Left ventricle myocardium superior (tissue), 1 donor: ENCODE measurements at regions not wholly inside any gene's neighbourhood (a gene's known extent, or its start where the extent isn't known, plus 50 kb on each side); places are given as distances from the start of the nearest gene placed in this dataset.

Source experiments
- ATAC-seq: fragments of 200-7000 bp; cut with Tn5 transposase; one replicate; pipeline ENCODE4 v1.9.1; 2020; ENCODE audit warnings: mild to moderate bottlenecking, moderate library complexity
- DNase-seq: peaks from one replicate; pipeline ENCODE4 v3.0.0-alpha.2; 2020
- intact Hi-C: fragments of 100-400 bp; cut with micrococcal nuclease; formaldehyde crosslinking; loops from one replicate; pipeline ENCODE4 v1.11.0; 2022
- donor health status: DM: no; HTN: yes; CAD: no; lungs with severe emphysema.

- no peak for ATAC-seq
- no peak for DNase-seq
- intact Hi-C loops, result no loop called here
Measured at GRCh38 chr17:11086646-11087340, 154.2 kb upstream of the SHISA6 start.

- ATAC-seq, result no peak
- intact Hi-C loops, result no loop called here
- no peak for DNase-seq
Measured at GRCh38 chr17:11082559-11082958, 158.5 kb upstream of the SHISA6 start.

- no peak for ATAC-seq
- intact Hi-C loops, result no loop called here
- no peak for DNase-seq
Measured at GRCh38 chr17:11081342-11081741, 159.7 kb upstream of the SHISA6 start.

- intact Hi-C loops, result no loop called here
- ATAC-seq, result no peak
- DNase-seq, result no peak
Measured at GRCh38 chr17:11077673-11078072, 163.3 kb upstream of the SHISA6 start.

GRCh38 chr17:11074451-11074850 lies 166.6 kb upstream of the SHISA6 start:
- intact Hi-C loops, result no loop called here
- ATAC-seq, result no peak
- DNase-seq, result no peak

- intact Hi-C loops, result no loop called here
- ATAC-seq (no peak), DNase-seq (no peak)
Measured at GRCh38 chr17:11056926-11057325, 184.1 kb upstream of the SHISA6 start.

GRCh38 chr17:11053846-11054245 lies 187.2 kb upstream of the SHISA6 start:
- ATAC-seq (no peak), DNase-seq (no peak)
- intact Hi-C loops, result no loop called here

- intact Hi-C loops, result no loop called here
- ATAC-seq, result no peak
- DNase-seq, result no peak
Measured at GRCh38 chr17:11049539-11049938, 191.5 kb upstream of the SHISA6 start.

- intact Hi-C loops, result no loop called here
- DNase-seq (no peak), ATAC-seq (no peak)
Measured at GRCh38 chr17:11047228-11047627, 193.8 kb upstream of the SHISA6 start.

GRCh38 chr17:11039342-11039741 lies 201.5 kb upstream of the PIRT start:
- ATAC-seq, result no peak
- intact Hi-C loops, result no loop called here
- no peak for DNase-seq

- ATAC-seq (no peak), DNase-seq (no peak)
- intact Hi-C loops, result no loop called here
Measured at GRCh38 chr17:11035681-11036080, 197.8 kb upstream of the PIRT start.

GRCh38 chr17:11031787-11032186 lies 193.9 kb upstream of the PIRT start:
- ATAC-seq, result no peak
- intact Hi-C loops, result no loop called here

GRCh38 chr17:11029791-11030190 lies 191.9 kb upstream of the PIRT start:
- DNase-seq, result no peak
- ATAC-seq, result no peak
- intact Hi-C loops, result no loop called here

More at GRCh38 chr17:11031787-11032186, 193.9 kb upstream of the PIRT start:
- no peak for DNase-seq

- DNase-seq (no peak), ATAC-seq (no peak)
- intact Hi-C loops, result no loop called here
Measured at GRCh38 chr17:11028349-11028748, 190.5 kb upstream of the PIRT start.

- no peak for DNase-seq
- no peak for ATAC-seq
- intact Hi-C loops, result no loop called here
Measured at GRCh38 chr17:11026903-11027302, 189.0 kb upstream of the PIRT start.

- ATAC-seq (no peak), DNase-seq (no peak)
- intact Hi-C loops, result no loop called here
Measured at GRCh38 chr17:11023639-11024479, 186.0 kb upstream of the PIRT start.

- ATAC-seq (no peak), DNase-seq (no peak)
- intact Hi-C loops, result no loop called here
Measured at GRCh38 chr17:11006530-11006929, 168.6 kb upstream of the PIRT start.

- intact Hi-C loops, result no loop called here
- ATAC-seq (no peak), DNase-seq (no peak)
Measured at GRCh38 chr17:11005940-11006339, 168.1 kb upstream of the PIRT start.

- intact Hi-C loops, result no loop called here
- DNase-seq (no peak), ATAC-seq (no peak)
Measured at GRCh38 chr17:11002417-11002816, 164.5 kb upstream of the PIRT start.

- intact Hi-C loops, result no loop called here
- no peak for ATAC-seq
- no peak for DNase-seq
Measured at GRCh38 chr17:11001651-11002050, 163.8 kb upstream of the PIRT start.

GRCh38 chr17:10999484-10999883 lies 161.6 kb upstream of the PIRT start:
- no peak for ATAC-seq
- intact Hi-C loops, result no loop called here
- DNase-seq, result no peak
